ENCODE measurements at regions not wholly inside any gene's neighbourhood (a gene's known extent, or its start where the extent isn't known, plus 50 kb on each side); places are given as distances from the start of the nearest gene placed in this dataset.
"Not testable (repeated sequence)": the region's sequence is repeated elsewhere in the genome, so short reads cannot be mapped to it uniquely, and the experiment has no call there.

- intact Hi-C loops (cut with DNase I) = not testable (repeated sequence)
Observed at GRCh38 chr4:97325751-97326150, 817.5 kb downstream of the STPG2 start.

GRCh38 chr4:97330917-97331316 lies 812.4 kb downstream of the STPG2 start:
- DNase-seq = no peak
- intact Hi-C loops (cut with DNase I) = no loop called here

More at GRCh38 chr4:97325751-97326150, 817.5 kb downstream of the STPG2 start:
- not testable (repeated sequence) for DNase-seq

DNA sequence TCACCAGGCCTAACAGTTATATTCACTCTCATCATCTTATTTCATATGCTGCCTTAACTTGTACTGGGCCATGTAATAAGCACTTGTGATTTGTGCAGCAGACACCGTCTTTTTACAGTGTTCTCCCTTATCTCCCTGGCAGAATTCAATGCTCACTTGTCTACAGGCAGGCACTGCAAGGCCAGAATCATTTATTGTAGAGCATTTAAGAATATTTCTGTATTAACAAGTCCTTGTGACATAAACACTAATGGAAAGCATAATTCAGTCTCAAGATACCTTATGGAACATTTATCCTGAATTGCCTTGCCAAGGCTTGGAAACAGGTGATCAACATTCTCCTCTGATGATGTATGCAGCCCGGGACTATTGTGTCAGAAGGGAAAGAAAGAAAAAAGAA lies 808.9 kb downstream of the STPG2 start:
- no peak for DNase-seq
- intact Hi-C loops (cut with DNase I) = no loop called here

- intact Hi-C loops (cut with DNase I) = no loop called here
- no peak for DNase-seq
Observed at GRCh38 chr4:97349468-97350186, 793.6 kb downstream of the STPG2 start.

DNA sequence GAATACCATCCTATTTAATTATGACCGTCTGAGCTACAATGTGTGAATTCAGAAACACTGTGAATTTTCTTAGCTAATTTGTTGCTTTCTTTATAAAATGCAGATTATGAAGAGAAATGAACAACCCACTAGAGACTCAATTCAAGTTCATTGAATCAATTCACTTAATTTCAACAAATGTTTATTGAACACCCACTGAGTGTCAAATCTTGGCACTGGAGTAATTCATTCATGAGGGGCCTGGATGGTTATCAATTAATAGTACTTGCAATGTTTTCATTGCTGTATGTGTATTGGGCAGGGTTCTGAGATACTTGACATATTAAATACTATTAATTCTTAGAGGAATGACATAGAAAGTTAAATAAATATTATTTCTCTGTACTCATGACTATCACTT lies 789.4 kb downstream of the STPG2 start:
- intact Hi-C loops (cut with DNase I) = no loop called here
- DNase-seq = no peak

GRCh38 chr4:97359826-97360225 lies 783.5 kb downstream of the STPG2 start:
- intact Hi-C loops (cut with DNase I) = no loop called here
- no peak for DNase-seq

- DNase-seq = no peak
- intact Hi-C loops (cut with DNase I) = no loop called here
Observed at GRCh38 chr4:97360733-97361132, 782.5 kb downstream of the STPG2 start.

DNA sequence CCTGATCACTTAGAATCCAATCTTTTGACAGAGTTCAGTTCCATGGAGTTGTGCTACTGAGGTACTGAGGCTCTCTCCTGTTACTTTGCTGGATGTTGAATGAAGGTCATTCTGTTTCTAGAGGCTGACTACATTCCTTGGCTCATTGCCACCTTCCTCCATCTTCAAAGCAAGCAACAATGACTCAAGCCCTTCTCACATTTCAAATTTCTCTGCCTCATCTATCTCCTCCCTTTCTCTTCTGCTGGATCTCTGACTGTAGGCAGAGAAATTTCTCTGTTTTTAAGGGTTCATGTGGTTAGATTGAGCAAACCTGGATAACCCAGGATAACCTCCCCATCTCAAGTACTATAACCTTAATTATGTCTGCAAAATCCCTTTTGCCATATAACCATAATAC lies 775.4 kb downstream of the STPG2 start:
- intact Hi-C loops (cut with DNase I) = no loop called here
- DNase-seq = no peak

- intact Hi-C loops (cut with DNase I) = no loop called here
- no peak for DNase-seq
Observed at GRCh38 chr4:97370568-97370967, 772.7 kb downstream of the STPG2 start.

DNA sequence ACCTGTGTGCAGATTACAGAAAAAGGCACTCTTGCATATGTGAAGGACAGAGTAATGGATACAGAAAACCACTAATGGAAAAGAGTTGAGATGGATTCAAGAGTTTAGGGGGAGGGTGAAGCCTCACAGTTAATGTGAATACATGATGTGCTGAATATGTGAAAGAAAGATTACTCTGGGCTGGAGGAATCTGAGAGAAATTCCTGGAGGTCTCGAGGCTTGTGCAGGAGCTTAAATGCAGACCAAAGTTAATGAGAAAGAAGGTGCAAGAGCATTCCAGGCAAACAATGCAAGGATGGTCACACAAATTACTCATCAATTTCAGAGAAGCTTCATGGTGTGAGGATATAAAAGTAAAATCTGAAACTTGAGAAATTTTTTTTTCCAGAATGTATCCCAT lies 768.8 kb downstream of the STPG2 start:
- intact Hi-C loops (cut with DNase I) = no loop called here

DNA sequence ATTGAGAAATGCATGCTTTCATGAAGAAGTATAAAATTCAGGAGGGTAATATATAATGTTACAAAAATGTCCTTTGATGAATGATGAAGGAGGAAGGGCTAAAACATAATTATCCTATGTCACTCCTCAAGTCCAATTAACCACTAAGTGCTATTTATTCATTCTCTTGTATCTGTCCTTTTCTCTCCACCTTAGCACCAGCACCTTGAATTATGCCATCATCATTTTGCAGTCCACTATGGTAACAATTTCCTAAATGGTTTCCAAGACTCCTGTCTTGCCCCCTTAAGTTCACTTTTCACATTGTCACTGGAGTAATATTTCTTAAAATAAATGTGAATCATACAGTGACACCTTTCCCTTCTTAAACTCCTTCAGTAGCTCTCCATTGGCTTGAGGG lies 756.3 kb downstream of the STPG2 start:
- intact Hi-C loops (cut with DNase I) = no loop called here
- no peak for DNase-seq

More for the DNA sequence above, 768.8 kb downstream of the STPG2 start:
- DNase-seq = no peak

GRCh38 chr4:97394653-97395052 lies 748.6 kb downstream of the STPG2 start:
- no peak for DNase-seq
- intact Hi-C loops (cut with DNase I) = no loop called here

GRCh38 chr4:97396097-97396496 lies 747.2 kb downstream of the STPG2 start:
- intact Hi-C loops (cut with DNase I) = no loop called here
- no peak for DNase-seq

- DNase-seq = no peak
- intact Hi-C loops (cut with DNase I) = no loop called here
Observed at GRCh38 chr4:97396605-97397004, 746.7 kb downstream of the STPG2 start.

DNA sequence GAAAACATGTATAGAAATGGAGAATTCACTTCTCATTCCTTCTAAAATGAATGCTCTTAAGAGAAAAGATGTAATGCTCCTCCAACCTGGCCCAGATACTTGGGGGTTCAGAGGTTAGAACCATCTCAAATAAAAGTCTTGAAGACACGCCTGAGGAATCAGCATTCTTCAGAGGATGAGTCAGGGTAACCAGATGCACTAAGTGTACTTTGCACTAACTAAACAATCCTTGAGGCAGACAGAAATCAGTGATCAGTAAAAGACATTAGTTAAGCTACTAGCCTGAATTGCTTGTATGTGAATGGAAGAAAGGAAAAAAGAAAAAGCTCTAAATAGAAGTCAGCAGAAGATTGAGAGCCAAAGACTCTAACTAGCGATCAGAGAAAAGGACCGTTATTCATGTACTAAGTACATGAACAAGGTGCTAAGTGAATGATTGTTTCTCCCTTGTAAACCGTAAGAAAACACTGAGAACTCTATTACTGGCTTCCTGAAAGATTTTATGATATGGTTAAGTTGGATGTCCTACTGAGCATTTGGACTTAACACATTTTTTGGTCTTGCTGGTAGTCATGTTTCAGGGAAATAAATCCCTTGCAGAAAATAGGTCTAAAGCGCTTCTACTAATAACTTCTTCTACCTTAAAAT lies 738.3 kb downstream of the STPG2 start:
- no peak for DNase-seq
- intact Hi-C loops (cut with DNase I) = no loop called here

- intact Hi-C loops (cut with DNase I) = no loop called here
- DNase-seq = no peak
Observed at GRCh38 chr4:97411356-97411755, 731.9 kb downstream of the STPG2 start.

DNA sequence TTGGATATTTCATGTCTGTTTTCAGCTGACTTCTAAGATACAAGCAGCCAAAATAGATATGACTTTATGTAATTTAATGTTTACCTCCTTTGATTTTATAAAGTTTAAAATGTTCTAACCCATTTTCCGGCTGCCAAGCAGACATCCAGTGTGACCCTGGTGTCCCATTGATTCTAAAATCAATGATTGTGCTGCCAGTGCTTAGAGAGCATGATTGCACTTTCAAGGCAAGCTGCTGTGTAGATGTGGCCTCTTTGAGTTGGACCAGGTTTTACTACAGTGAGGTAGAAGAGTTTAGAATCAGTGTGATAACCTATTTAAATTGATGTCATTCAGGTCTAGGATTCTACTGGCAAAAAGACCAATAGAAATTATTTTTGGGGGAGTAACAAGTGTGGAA lies 730.9 kb downstream of the STPG2 start:
- no peak for DNase-seq
- intact Hi-C loops (cut with DNase I) = no loop called here

GRCh38 chr4:97414161-97414560 lies 729.1 kb downstream of the STPG2 start:
- intact Hi-C loops (cut with DNase I) = no loop called here
- DNase-seq = no peak

DNA sequence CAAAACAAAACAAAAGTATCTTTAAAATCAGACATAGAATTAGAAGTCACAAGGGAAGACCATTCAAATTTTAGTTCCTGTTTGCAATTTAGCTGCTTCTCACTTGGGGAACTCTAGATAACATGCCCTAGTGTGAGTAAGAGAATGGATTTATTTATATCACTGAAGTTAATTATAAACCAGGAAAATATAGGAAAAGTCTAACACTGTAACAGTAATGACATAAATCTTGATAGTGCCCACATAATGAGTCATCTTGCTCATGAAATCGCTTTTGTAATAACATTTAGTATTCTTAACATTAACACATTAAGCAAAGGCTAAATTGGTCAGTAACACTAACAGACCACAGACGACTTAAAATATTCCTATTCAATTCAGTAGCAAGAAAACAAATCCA lies 710.7 kb downstream of the STPG2 start:
- no peak for DNase-seq
- intact Hi-C loops (cut with DNase I) = no loop called here

- intact Hi-C loops (cut with DNase I) = not testable (repeated sequence)
Observed at GRCh38 chr4:97437998-97438705, 705.1 kb downstream of the STPG2 start.

More at GRCh38 chr4:97437998-97438705, 705.1 kb downstream of the STPG2 start:
- peak in 1 of 42 donors; percentile 6 for DNase-seq
